Sigmoid colon (tissue), 6 donors: ENCODE measurements at regions not wholly inside any gene's neighbourhood (a gene's known extent, or its start where the extent isn't known, plus 50 kb on each side); places are given as distances from the start of the nearest gene placed in this dataset.

Source experiments
- DNase-seq: peaks from one replicate; pipeline ENCODE4 v3.0.0-alpha.2; 2019
- H3K27ac ChIP-seq, 4 donors: fragments of 200-600 bp; sonication (generic); one replicate each; pipeline ENCODE4 v1.5.1; 2016 to 2019; ENCODE audit warnings: mild to moderate bottlenecking in 1 of 4
- H3K27me3 ChIP-seq, 3 donors: fragments of 200-600 bp; sonication (generic); one replicate each; pipeline ENCODE4 v1.5.1; 2019; ENCODE audit warnings: mild to moderate bottlenecking in 1 of 3
- H3K36me3 ChIP-seq, 4 donors: fragments of 200-600 bp; sonication (generic); one replicate each; pipeline ENCODE4 v1.5.1; 2016 to 2019
- H3K4me1 ChIP-seq, 4 donors: fragments of 200-600 bp; sonication (generic); one replicate each; pipeline ENCODE4 v1.5.1; 2017 to 2019
- H3K4me3 ChIP-seq, 4 donors: fragments of 200-600 bp; sonication (generic); one replicate each; pipeline ENCODE4 v1.5.1; 2017 to 2019; ENCODE audit warnings: mild to moderate bottlenecking in 2 of 4, moderate library complexity in 1 of 4
- H3K9me3 ChIP-seq, 4 donors: fragments of 200-600 bp in 3 of 4; sonication (generic) in 3 of 4; one replicate each; pipeline versions ENCODE4 v1.5.1 to v1.6.1; 2013 to 2019
- CTCF ChIP-seq, 4 experiments: fragments of 450-650 bp in 3 of 4; fragments of 200-600 bp in 1 of 4; IDR thresholded peaks; one replicate each; pipeline ENCODE4 v1.5.1; 2016 to 2019; ENCODE audit warnings: antibody characterized with exemption in 4 of 4, mild to moderate bottlenecking in 3 of 4, moderate library complexity in 2 of 4
- EP300 ChIP-seq, 4 donors: sonication (generic); formaldehyde crosslinking; IDR thresholded peaks; one replicate each; pipeline ENCODE4 v1.6.1; 2017; ENCODE audit warnings: antibody characterized with exemption in 4 of 4
- POLR2A ChIP-seq, 2 donors: fragments of 450-650 bp; IDR thresholded peaks; one replicate each; pipeline ENCODE4 v1.6.1; 2016; ENCODE audit warnings: antibody characterized with exemption in 2 of 2, mild to moderate bottlenecking in 2 of 2, moderate library complexity in 2 of 2
- POLR2AphosphoS5 ChIP-seq, 4 donors: sonication (generic); formaldehyde crosslinking; IDR thresholded peaks; one replicate each; pipeline ENCODE4 v1.6.1; 2017; ENCODE audit warnings: antibody characterized with exemption in 4 of 4
- WGBS, 2 donors: extraction: QIAGEN DNeasy Blood & Tissue Kit; methylation state at CpG; one replicate each; pipeline ENCODE4 v1.1.7; 2013; 5-methylcytosine and 5-hydroxymethylcytosine counted together
- intact Hi-C: fragments of 100-400 bp; cut with DNase I; formaldehyde crosslinking; loops from one replicate; pipeline ENCODE4 v1.15.1; 2023
- donor health status: healthy with polysubstance abuse.
- donor health status: healthy.

- Histone ChIP-seq H3K36me3 (no peaks in the 10 kb centered on the region), H3K27me3 (no peaks in the 10 kb centered on the region), H3K4me1 (peaks cover 0 to 59% (median 18%) of the 10 kb centered on the region in 4 donors), H3K27ac (no peak overlapping the region), H3K9me3 (no peaks in the 10 kb centered on the region), H3K4me3 (no peak overlapping the region)
- TF ChIP-seq POLR2A (IDR thresholded peaks at IDR 0.05), result no peak
- TF ChIP-seq POLR2AphosphoS5 (IDR thresholded peaks at IDR 0.05), result no peak
- no peak for TF ChIP-seq CTCF (IDR thresholded peaks at IDR 0.05)
- TF ChIP-seq EP300 (IDR thresholded peaks at IDR 0.05), result no peak
- WGBS, 2 donors, result 84 to 88% methylated on average over 3 of the region's 3 CpGs
- DNase-seq, result no peak
- intact Hi-C loops, result no loop called here
Measured at GRCh38 chr6:81552644-81553043, 199.8 kb downstream of the TENT5A start.

GRCh38 chr6:81547149-81547548, 205.3 kb downstream of the TENT5A start:
- Histone ChIP-seq H3K27ac (no peak overlapping the region), H3K4me3 (no peak overlapping the region), H3K36me3 (no peaks in the 10 kb centered on the region), H3K27me3 (no peaks in the 10 kb centered on the region), H3K9me3 (no peaks in the 10 kb centered on the region), H3K4me1 (peaks cover 0 to 15% (median 5%) of the 10 kb centered on the region in 4 donors)
- no peak for DNase-seq
- 26 to 73% methylated on average over 3 of the region's 3 CpGs for WGBS, 2 donors
- TF ChIP-seq POLR2A (IDR thresholded peaks at IDR 0.05), result no peak
- no peak for TF ChIP-seq POLR2AphosphoS5 (IDR thresholded peaks at IDR 0.05)
- TF ChIP-seq EP300 (IDR thresholded peaks at IDR 0.05), result no peak
- no peak for TF ChIP-seq CTCF (IDR thresholded peaks at IDR 0.05)
- intact Hi-C loops, result no loop called here

- no peak overlapping the region for H3K27ac ChIP-seq
- WGBS, 2 donors, result 86 to 93% methylated on average over 2 of the region's 2 CpGs
- H3K4me3 ChIP-seq, result no peak overlapping the region
- no peaks in the 10 kb centered on the region for H3K27me3 ChIP-seq
- no peaks in the 10 kb centered on the region for H3K9me3 ChIP-seq
- no peak for DNase-seq
- intact Hi-C loops, result no loop called here
- TF ChIP-seq POLR2A (IDR thresholded peaks at IDR 0.05) (no peak), EP300 (IDR thresholded peaks at IDR 0.05) (no peak), POLR2AphosphoS5 (IDR thresholded peaks at IDR 0.05) (no peak), CTCF (IDR thresholded peaks at IDR 0.05) (no peak)
- H3K36me3 ChIP-seq, result no peaks in the 10 kb centered on the region
- H3K4me1 ChIP-seq, result peaks cover 0 to 9% (median 0%) of the 10 kb centered on the region in 4 donors
Measured at GRCh38 chr6:81534934-81535465, 217.5 kb downstream of the TENT5A start.

- peaks cover 0 to 9% (median 0%) of the 10 kb centered on the region in 4 donors for H3K4me1 ChIP-seq
- no peaks in the 10 kb centered on the region for H3K36me3 ChIP-seq
- no peak overlapping the region for H3K4me3 ChIP-seq
- H3K9me3 ChIP-seq, result no peaks in the 10 kb centered on the region
- TF ChIP-seq POLR2AphosphoS5 (IDR thresholded peaks at IDR 0.05), result no peak
- TF ChIP-seq CTCF (IDR thresholded peaks at IDR 0.05), result no peak
- no peak for TF ChIP-seq EP300 (IDR thresholded peaks at IDR 0.05)
- no peak for TF ChIP-seq POLR2A (IDR thresholded peaks at IDR 0.05)
- intact Hi-C loops, result no loop called here
- no peak for DNase-seq
- no peaks in the 10 kb centered on the region for H3K27me3 ChIP-seq
- WGBS, 2 donors, result 41 to 56% methylated on average over 3 of the region's 3 CpGs
- no peak overlapping the region for H3K27ac ChIP-seq
Measured at GRCh38 chr6:81531869-81532561, 220.5 kb downstream of the TENT5A start.
